NCI-H2029 (cell line): ENCODE measurements at regions not wholly inside any gene's neighbourhood (a gene's known extent, or its start where the extent isn't known, plus 50 kb on each side); places are given as distances from the start of the nearest gene placed in this dataset.

Experiments
- DNase-seq: peaks from one replicate; lab custom pipeline; 2025; lab: John Stamatoyannopoulos, UW

DNA sequence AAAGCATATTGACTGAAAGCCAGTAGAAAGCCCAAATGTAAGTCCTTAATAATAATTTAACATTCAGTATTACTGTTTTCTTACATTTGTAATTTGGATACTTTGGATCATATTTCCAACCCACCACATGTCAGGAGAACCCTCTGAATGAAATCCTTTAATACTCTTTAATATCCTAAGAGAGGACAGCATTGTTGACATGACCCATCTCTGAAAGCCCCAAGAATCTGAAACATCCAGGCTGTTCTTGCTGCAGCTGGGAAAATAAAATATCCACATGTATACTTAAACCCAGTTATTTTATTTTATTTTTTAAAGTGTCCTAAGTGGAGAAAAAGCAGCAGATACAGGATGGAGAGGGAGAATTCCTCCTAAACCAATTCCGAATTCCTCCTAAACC is 130.8 kb upstream of the RIPOR2 start:
- no peak for DNase-seq

DNA sequence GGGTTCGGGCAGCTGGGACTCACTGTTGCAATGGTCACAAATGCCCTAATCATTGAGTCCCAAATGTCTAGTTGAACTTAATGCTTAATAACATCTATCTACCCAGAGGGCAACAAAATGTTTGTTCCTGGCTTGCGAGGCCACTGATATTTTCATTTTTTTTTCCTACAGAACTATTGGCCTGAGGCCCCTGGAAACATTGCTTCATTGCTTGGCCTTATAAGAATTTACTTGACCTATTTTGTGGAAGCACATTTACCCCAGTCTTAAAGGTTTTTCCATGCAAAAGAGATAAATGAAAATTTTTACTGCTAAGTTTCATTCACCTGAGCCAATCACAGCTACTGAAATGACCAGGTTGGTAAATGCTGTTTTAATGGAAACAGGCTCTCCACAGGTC is 133.1 kb upstream of the RIPOR2 start:
- DNase-seq = no peak

DNA sequence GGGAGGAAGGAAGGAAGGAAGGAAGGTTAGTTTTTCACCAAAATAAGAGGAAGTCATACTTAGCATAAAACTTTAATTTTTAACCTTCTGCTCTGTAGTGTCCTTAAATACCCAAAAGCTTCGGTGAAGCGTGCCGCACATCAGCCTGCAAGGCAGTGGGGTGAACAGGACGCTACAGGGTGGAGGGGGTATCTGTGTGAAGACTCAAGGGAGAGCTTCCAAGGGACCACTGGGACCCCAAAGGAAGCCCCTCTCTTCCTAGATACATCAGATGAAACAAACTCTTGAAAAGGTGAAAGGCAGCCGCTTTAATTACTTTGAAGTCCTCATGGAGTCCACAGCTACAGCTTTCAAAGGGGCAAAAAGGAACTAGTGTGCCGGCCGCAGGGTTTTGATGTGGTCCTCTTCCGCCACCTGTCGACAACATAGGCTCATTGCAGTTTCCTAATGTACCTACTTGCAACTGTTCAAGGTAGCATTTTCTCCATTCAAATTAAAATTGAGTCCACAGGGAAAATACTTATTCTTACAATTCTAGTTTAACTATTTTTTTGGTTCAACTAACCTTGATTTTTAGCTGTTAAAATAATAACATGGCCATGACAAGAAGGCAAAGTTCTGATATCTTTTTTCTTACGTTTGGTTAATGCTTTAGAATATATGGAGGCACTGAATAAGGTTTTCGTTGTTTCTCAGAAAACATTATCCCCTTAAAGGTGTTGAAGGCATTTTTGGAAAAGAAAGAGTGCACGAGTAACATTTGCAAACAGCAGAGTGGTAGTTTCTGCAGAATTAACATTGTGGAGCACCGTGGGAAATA is 135.0 kb upstream of the RIPOR2 start:
- DNase-seq = peak; percentile 72

DNA sequence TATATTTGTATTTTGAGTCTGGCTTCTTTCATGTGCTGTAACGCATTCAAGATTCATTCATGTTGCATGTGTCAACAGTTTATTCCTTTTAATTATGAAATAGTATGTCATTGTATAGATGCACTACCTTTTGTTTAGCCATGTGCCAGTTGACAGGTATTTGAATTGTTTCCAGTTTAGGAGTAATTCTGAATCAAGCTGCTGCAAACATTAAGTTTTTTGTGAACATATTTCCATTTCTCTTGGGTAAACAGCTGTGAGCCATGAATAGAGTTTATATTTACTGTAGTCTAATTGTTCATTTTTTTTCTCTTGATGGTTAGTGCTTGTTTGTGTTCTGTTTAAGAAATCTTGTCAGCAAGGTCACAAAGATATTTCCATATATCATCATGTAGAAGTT is 142.4 kb upstream of the RIPOR2 start:
- no peak for DNase-seq

DNA sequence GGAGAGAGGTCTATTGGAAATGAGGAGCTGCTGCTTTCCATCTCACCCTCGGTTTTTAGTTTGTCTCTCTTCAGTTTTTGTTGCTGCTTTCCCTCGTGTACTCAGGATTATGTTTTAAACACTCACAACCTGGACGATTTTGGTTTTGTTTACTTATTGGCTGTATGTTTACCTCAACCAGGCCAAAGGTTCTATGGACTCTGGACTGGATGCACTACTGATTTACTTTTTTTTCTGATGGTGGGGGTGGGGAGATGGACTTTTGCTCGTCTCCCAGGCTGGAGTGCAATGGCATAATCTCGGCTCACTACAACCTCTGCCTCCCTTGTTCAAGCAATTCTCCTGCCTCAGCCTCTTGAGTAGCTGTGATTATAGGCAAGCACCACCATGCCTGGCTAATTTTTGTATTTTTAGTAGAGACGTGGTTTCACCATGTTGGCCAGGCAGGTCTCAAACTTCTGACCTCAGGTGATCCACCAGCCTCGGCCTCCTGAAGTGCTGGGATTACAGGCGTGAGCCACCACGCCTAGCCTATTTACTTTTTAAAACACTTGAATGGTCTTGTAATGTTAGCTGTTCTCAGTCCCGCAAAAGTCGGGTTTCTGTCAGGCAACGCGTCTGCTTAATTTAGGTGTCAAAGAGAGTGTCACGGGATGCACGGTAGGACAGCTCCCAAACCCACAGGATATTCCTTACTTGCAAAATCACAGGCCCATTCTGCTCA is 148.2 kb upstream of the RIPOR2 start:
- no peak for DNase-seq

DNA sequence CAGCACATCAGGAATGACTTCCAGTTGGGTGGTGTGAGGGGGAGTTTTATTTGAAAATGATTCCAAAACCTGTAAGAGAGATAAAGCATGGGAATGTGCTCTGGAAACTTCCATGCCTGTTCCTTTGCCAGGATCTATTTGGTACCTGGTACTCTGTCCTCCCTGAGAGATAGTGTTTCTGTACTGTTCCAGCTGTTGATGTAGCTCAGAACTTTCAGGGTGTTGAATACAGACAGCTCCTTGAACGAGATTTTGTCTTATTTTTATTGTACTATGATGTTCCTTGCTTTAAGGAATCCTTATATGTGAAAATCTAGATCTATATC is 148.7 kb upstream of the RIPOR2 start:
- DNase-seq = no peak

DNA sequence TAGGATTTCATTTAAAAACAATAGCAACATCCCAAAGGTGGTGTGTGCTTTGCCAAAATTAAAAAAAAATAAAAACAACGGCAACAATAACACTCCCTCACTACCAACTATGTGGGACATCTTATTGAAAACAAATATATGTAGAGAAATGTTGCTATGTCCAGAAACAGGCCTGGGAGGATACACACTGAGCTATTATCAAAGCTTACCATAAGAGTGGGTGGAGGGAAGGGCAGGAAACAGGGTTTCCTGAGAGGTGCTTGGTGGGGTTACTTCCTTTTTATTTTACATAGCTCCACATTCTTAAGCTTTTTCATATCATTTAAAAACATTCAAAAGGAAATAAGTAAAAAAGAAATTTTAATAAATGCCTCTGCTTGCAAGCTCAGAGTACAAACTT is 150.0 kb upstream of the RIPOR2 start:
- DNase-seq = no peak

DNA sequence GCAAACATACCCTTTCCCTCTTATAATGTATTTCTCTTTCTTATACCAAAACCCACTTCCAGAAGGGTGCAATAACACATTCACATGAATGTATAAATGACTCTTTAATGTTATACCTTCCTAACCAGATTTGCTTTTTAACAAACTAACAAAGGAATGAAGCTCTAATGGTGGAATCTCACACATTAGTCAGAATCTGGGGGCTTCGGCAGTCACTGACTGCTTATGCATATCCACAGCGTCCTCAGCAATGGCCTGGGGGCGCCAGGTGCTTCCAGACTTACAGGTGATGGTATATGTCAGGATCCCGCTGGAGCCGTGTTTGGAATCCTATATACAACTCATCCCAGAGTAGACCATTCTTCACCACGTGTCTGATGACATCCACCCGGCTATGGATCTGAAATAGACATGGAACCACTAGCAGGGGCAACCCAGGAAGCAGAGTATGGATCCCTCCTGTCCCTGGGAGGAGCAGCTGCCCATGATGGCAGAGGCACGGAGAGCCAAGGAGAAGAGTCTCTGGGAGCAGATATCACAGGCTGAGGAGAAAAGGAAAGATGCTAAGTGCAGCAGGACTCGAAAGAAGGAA is 150.8 kb upstream of the RIPOR2 start:
- no peak for DNase-seq

DNA sequence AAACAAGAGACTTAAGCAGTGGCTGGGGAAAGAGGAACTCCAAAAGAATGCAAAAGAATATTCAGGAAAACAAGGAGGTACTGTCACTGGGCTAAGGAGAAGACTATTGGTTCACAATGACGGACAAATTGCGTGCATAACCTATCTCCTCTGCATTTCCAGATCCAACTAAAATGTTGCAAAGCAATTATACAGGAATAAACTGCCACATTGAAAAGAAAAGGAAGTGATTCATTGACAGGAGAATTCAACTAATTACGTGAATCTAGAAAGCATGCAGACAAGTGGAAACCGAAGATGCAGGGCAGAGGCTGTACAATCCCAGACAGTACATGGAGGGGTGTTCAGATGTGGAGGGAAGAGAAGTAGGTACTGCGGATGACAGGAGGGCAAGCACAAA is 152.8 kb upstream of the RIPOR2 start:
- DNase-seq = no peak

DNA sequence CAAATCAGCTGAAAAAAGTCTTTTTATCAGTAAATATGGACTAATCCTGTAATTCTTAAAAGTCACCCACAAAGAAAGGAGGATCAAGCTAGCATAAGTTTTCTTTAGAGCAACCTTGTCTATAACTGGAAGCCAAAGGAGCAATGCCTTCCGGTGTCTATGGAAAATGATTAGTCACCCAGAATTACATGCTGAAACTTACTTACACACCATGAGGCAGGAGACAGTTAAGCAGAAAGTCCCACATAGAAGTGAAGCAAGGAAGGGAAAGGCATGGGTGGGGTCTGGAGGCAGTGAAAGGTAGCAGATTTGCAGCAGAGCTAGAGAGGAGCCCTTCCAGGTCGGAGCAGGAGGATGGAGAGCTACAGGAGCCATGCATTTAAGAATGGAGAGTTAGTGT is 153.7 kb upstream of the RIPOR2 start:
- no peak for DNase-seq

DNA sequence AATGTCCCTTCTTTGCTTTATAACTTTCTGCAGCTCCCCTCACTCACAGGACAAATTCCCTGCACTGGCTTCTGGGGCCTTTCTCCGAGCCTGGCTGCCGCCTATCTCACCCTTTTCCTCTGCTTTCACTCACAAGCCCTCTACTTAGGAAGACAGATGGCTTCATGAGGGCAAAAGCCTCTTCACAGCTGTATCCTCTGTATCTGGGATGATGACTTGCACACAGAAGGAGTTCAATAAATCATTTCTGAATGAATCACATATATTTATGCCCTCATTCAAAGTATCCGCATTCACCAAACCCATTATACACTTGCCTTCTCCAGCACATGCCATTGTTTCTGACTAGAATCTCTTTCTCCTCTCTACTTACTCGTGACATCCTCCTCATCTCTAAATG is 159.0 kb upstream of the RIPOR2 start:
- no peak for DNase-seq

DNA sequence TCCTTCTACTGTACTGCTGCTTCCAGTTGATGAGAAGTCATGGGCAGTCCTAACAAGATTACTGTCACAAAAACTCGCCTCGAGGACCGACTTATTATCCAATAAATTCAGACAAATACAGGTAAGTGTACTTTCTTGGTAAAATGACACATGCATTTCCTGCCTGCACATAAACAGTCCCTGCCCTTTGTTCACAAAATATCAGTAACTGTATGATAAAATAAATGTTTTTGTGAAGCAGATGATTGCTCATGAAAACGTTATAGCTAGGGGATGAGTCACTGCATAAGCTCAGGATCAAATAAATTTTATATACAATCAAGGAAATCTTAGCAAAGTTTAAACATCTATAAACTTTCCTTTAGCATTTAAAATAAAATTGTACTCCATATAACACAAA is 164.5 kb upstream of the RIPOR2 start:
- DNase-seq = no peak

DNA sequence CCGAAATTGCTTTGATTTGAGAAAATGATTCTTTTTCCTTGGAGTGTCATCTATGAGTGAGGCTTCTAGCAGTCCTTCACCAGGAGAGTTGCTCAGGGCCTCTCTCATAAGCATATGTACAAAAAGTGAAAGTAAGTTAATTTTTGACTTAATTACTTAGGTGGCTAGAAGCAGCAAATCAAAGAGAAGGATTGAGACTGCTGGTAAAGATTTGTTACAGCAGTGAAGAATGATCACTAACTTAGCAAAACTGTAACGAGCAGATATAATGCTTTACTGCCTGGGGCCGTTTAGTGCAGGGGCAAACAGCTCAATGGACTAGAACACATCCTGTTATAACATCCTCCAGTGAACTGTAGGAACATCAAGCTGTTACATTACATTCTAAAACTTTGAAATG is 167.8 kb upstream of the RIPOR2 start:
- no peak for DNase-seq

DNA sequence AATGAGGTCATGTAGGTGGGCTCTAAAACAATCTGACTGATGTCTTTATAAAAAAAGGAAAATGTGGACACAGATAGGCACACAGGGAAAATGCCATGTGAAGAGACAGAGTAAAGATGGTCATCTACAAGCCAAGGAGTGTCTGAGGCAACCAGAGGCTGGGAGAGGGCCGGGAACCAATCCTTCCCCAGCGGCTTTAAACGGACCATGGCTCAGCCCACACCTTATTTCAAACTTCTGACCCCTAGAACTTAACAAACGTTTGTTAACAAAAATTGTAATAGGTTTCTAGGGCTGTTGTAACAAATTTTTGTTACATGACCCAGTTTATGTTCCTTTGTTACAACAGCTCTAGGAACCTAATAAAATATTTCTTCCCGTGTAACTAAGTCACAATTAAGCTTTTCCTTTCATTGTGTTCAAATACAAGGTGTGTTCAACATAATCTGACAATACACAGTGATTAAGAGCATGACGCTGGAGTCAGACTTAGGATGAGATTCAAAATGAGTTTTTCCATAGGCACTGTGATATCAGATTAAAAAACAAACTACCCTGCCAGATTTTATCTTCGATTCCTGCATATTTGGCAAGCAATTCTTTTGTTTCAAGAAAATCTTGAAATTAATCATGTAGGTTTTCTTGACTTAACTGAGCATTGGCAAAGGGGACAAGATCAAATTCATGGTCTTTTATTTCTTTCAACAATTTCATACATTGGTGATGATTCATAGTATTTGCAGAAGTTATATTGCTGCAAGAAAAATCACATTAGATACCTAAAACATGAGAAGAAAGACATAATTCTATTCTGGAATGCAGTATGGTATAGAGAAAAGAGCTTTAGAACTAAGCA is 169.5 kb upstream of the RIPOR2 start:
- no peak for DNase-seq

DNA sequence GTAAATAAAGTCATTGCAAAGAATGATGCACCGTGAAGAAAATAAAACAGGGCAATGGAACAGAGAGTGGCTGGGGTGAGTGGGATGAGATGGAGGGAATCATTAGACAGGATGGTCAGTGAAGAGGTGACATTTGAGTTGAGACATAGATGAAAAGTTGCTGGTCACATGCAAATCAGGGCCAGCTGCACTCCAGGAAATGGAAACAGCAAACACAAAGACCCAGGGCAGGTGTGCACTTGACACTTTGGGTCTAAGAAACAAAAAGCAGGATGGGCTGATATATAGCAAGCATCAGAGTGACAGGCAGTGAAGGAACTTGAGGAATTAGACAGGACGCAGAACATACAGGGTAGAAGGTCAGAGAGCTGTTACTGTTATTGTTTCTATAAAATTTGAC is 171.5 kb upstream of the RIPOR2 start:
- DNase-seq = no peak

DNA sequence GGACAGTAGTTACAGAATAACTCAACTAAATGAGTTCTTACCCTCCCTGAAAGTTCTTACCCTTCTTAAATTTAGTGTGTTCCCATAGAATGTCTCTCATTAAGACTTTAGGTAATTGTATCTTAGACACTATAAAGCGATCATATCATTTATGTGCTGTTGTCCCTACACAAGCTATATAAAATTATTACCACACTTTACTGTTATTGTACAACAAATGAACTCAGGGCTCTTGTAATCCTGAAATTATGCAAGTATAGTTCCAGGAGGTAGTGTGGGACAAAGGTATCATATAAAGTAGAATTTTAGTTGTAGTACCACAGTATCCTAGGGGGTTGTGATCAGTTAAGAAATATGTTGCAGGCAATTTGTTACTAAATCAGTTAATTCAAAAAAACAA is 167.4 kb upstream of the CARMIL1 start:
- no peak for DNase-seq

DNA sequence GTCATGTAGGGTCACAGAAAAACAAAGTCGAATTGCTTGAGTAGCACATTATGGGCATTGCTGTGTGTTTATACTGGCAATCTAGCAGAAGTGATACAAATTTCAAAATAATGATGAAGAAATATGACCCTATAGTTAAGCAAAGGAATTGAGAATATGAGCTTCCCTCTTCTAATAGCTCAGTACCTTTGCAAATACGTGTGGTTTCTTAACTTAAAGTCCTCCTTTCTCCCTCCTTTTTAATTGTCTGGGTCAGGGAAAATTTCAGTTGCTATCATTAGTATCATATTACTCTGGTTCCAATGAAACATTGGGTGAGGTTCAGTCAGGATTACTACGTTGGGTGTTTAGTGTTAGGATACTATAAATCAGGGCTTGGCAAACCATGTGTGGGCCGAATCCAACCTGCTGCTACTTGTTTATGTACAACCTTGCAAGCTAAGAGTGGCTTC is 166.8 kb upstream of the CARMIL1 start:
- no peak for DNase-seq

DNA sequence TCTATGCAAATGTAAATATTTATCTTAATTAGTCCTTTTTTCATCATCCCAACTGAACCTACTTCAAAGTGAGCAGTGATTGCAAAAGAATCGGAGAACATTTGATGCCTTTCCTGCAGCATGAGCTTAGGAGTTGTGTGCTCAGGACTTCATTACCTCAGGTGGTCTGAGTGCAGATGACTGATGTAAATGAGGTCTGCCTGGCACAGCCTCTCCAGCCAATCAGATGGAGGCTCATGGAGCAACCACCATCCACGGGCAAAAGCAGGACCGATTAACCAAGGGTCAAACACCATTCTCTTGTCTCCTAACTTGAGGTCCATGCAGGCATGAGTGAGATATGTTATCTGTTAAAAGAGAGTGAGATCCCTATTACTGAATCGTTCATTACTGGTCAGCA is 165.7 kb upstream of the CARMIL1 start:
- no peak for DNase-seq

DNA sequence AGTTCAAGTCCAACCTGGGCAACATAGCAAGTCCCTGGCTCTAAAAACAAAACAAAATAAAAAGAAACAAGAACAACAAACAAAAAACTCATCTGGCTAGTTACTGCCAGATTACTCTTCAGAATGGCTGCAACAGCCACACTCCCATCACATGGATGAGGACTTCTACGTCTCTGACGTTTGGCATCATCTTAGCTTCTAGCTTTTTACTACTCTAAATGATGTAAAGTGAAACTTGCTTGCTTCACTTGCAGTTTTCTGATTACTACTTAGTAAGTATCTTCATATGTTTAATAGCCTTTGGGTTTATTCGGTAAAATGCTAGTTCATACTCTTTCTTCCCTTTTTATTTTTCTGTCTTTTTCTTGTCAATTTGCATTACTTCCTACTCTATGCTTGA is 161.1 kb upstream of the CARMIL1 start:
- no peak for DNase-seq

DNA sequence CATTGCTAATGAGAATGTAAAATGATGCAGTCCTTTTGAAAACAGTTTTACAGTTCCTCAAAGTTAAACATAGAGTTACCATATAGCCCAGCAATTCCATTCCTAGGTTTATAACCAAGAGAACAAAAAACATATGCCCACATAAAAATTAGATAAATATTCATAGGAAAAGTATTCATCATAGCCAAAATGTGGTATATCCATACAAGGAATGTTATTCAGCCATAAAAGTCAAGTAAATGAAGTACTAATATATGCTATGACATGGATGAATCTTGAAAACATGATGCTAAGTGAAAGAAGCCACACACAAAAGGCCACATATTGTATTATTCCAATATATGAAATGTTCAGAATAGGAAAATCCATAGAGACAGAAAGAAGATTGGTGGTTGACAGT is 158.0 kb upstream of the CARMIL1 start:
- no peak for DNase-seq

DNA sequence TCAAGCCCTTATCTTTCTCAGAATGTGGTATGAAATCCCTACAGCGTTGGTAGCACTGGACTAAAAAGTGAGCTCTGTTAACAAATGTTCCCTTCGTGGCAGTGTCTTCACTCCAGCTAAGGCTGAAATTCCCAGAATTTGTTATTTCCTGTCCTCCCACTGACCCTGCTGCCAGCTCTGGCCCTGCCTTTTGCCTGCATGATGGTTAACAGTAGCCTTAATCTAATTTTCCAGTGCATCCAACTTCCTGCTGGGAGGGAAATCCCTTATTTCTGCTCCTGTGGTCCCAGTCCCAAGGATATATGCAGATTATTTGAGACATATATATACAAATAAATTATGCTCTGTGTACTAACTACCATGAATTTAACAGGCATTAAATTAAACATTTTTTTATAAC is 157.2 kb upstream of the CARMIL1 start:
- DNase-seq = peak; percentile 26

DNA sequence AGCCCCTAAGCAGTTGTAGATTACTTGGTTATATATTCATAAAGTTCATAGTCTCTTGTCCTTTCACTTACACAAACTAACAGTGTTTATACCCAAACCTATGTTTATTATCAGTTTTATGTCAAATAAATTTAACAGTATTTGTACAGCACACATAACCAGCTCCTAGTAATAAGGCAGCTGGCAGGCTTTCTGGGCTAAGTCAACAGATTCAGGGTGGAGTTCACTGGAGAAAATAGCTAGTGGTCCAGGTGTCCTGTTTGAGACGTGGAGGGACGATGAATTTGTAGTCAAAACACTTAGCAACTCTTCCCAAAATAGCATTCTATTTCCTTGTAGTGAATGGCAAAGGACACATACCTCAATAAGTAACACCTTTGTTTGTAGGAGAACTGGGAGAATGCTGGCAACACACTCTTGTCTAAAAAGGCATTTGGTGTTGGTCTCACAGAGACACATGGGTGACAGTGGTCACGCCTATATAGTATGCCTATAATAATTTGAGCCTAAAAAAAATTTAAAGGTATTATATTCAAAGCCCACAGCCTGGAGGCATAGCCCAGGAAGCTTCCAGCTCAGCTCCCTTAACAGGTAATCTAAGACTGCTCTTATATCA is 156.4 kb upstream of the CARMIL1 start:
- DNase-seq = peak; percentile 88
